T1000 (cell line): ENCODE measurements at regions not wholly inside any gene's neighbourhood (a gene's known extent, or its start where the extent isn't known, plus 50 kb on each side); places are given as distances from the start of the nearest gene placed in this dataset.

ENCODE experiments used
- DNase-seq: peaks from one replicate; lab custom pipeline; 2025; ENCODE audit warnings: mixed read lengths; lab: John Stamatoyannopoulos, UW

GRCh38 chr15:97168704-97169475, 791.6 kb upstream of the ARRDC4 start:
- no peak for DNase-seq

GRCh38 chr15:97171556-97171955, 788.9 kb upstream of the ARRDC4 start:
- DNase-seq = no peak

GRCh38 chr15:97174886-97175540, 785.5 kb upstream of the ARRDC4 start:
- DNase-seq = no peak

GRCh38 chr15:97177151-97177577, 783.3 kb upstream of the ARRDC4 start:
- DNase-seq = no peak

GRCh38 chr15:97182581-97182980, 777.9 kb upstream of the ARRDC4 start:
- DNase-seq = no peak

- DNase-seq = no peak
Observed at GRCh38 chr15:97189162-97189780, 771.2 kb upstream of the ARRDC4 start.

GRCh38 chr15:97194750-97195149, 765.8 kb upstream of the ARRDC4 start:
- DNase-seq = no peak

GRCh38 chr15:97196048-97197014, 764.2 kb upstream of the ARRDC4 start:
- no peak for DNase-seq

- DNase-seq = no peak
Observed at GRCh38 chr15:97199393-97200051, 761.0 kb upstream of the ARRDC4 start.

GRCh38 chr15:97200161-97200560, 760.3 kb upstream of the ARRDC4 start:
- no peak for DNase-seq

GRCh38 chr15:97210277-97210676, 750.2 kb upstream of the ARRDC4 start:
- no peak for DNase-seq

GRCh38 chr15:97215629-97216028, 744.9 kb upstream of the ARRDC4 start:
- no peak for DNase-seq

GRCh38 chr15:97224191-97224641, 736.3 kb upstream of the ARRDC4 start:
- no peak for DNase-seq

- DNase-seq = peak; percentile 40
Observed at GRCh38 chr15:97234851-97235610, 725.5 kb upstream of the ARRDC4 start.

GRCh38 chr15:97235611-97235985, 724.9 kb upstream of the ARRDC4 start:
- DNase-seq = no peak

GRCh38 chr15:97236140-97236539, 724.4 kb upstream of the ARRDC4 start:
- DNase-seq = no peak

GRCh38 chr15:97237160-97237559, 723.3 kb upstream of the ARRDC4 start:
- no peak for DNase-seq

GRCh38 chr15:97248376-97248775, 712.1 kb upstream of the ARRDC4 start:
- DNase-seq = no peak

- no peak for DNase-seq
Observed at GRCh38 chr15:97259943-97260342, 700.6 kb upstream of the ARRDC4 start.

- no peak for DNase-seq
Observed at GRCh38 chr15:97301166-97301565, 659.3 kb upstream of the ARRDC4 start.

GRCh38 chr15:97316362-97316761, 644.1 kb upstream of the ARRDC4 start:
- no peak for DNase-seq
